Cardiac fibroblast (primary cell): ENCODE measurements at regions not wholly inside any gene's neighbourhood (a gene's known extent, or its start where the extent isn't known, plus 50 kb on each side); places are given as distances from the start of the nearest gene placed in this dataset.

Experiments
- DNase-seq, 2 donors: peaks; one replicate each; pipeline versions ENCODE4 v3.0.0 to v3.0.0-alpha.2; 2010; ENCODE audit warnings: low read depth in 2 of 2
- H3K4me3 ChIP-seq, 2 donors: replicated peaks in 1 of 2; 1 replicate in 1 of 2; 2 replicates in 1 of 2; pipeline ENCODE4 v1.5.1; 2011; ENCODE audit warnings: low read depth in 2 of 2, low read length in 2 of 2, mild to moderate bottlenecking in 2 of 2, moderate library complexity in 1 of 2
- CTCF ChIP-seq: IDR thresholded peaks from one replicate; pipeline ENCODE4 v1.5.1; 2011; ENCODE audit warnings: low read depth, mild to moderate bottlenecking, low read length, inconsistent platforms

- no peak for TF ChIP-seq CTCF
- H3K4me3 ChIP-seq: no peak overlapping the region
- no peak for DNase-seq
Observed at GRCh38 chr6:169945117-169945516, 193.7 kb downstream of the ERMARD start.

GRCh38 chr6:169944415-169944814 is 193.0 kb downstream of the ERMARD start:
- DNase-seq: no peak
- H3K4me3 ChIP-seq: no peak overlapping the region
- TF ChIP-seq CTCF: no peak

- TF ChIP-seq CTCF: no peak
- DNase-seq: no peak
- H3K4me3 ChIP-seq: no peak overlapping the region
Observed at GRCh38 chr6:169944061-169944337, 192.6 kb downstream of the ERMARD start.

- TF ChIP-seq CTCF: no peak
- no peak overlapping the region for H3K4me3 ChIP-seq
- no peak for DNase-seq
Observed at GRCh38 chr6:169943241-169944060, 192.0 kb downstream of the ERMARD start.

- H3K4me3 ChIP-seq: no peak overlapping the region
- no peak for TF ChIP-seq CTCF
- DNase-seq: no peak
Observed at GRCh38 chr6:169942173-169942572, 190.8 kb downstream of the ERMARD start.

GRCh38 chr6:169940481-169941271 is 189.3 kb downstream of the ERMARD start:
- DNase-seq: no peak
- H3K4me3 ChIP-seq: no peak overlapping the region
- no peak for TF ChIP-seq CTCF
